ENCODE measurements at regions not wholly inside any gene's neighbourhood (a gene's known extent, or its start where the extent isn't known, plus 50 kb on each side); places are given as distances from the start of the nearest gene placed in this dataset.

GRCh38 chr2:56806924-56807323, 623.1 kb downstream of the CCDC85A start:
- TF ChIP-seq CTCF (IDR thresholded peaks at IDR 0.05; ENCODE audit: borderline replicate concordance, extremely low read depth, insufficient read depth): no peak
- no peak for FAIRE-seq
- DNase-seq: no peak
- Histone ChIP-seq H3K4me3 (ENCODE audit: low read length in 3 of 3) (no peak overlapping the region), H3K27ac (ENCODE audit: low read depth in 2 of 2, low read length in 2 of 2) (no peak overlapping the region), H3K27me3 (ENCODE audit: control insufficient read depth, insufficient read depth, low read length) (no peaks in the 10 kb centered on the region), H3K9ac (ENCODE audit: low read length in 3 of 3) (no peak overlapping the region), H3K36me3 (ENCODE audit: control insufficient read depth in 2 of 3, insufficient read depth in 3 of 3, low read length in 3 of 3) (no peaks in the 10 kb centered on the region), H3K9me3 (ENCODE audit: control insufficient read depth in 2 of 3, insufficient read depth in 1 of 3, low read length in 3 of 3) (no peaks in the 10 kb centered on the region), H3K4me1 (ENCODE audit: control insufficient read depth in 2 of 3, insufficient read depth in 2 of 3, low read depth in 1 of 3, low read length in 3 of 3) (no peaks in the 10 kb centered on the region)
- intact Hi-C loops (cut with DNase I): no loop called here

- DNase-seq (no peak), FAIRE-seq (no peak)
- Histone ChIP-seq H3K36me3 (ENCODE audit: control insufficient read depth in 2 of 3, insufficient read depth in 3 of 3, low read length in 3 of 3) (no peaks in the 10 kb centered on the region), H3K9ac (ENCODE audit: low read length in 3 of 3) (no peak overlapping the region), H3K4me3 (ENCODE audit: low read length in 3 of 3) (no peak overlapping the region), H3K9me3 (ENCODE audit: control insufficient read depth in 2 of 3, insufficient read depth in 1 of 3, low read length in 3 of 3) (no peaks in the 10 kb centered on the region), H3K27me3 (ENCODE audit: control insufficient read depth, insufficient read depth, low read length) (no peaks in the 10 kb centered on the region), H3K4me1 (ENCODE audit: control insufficient read depth in 2 of 3, insufficient read depth in 2 of 3, low read depth in 1 of 3, low read length in 3 of 3) (no peaks in the 10 kb centered on the region), H3K27ac (ENCODE audit: low read depth in 2 of 2, low read length in 2 of 2) (no peak overlapping the region)
- TF ChIP-seq CTCF (IDR thresholded peaks at IDR 0.05; ENCODE audit: borderline replicate concordance, extremely low read depth, insufficient read depth): no peak
- intact Hi-C loops (cut with DNase I): no loop called here
These were observed 624.1 kb downstream of the CCDC85A start for GRCh38 chr2:56807861-56808260.

DNA sequence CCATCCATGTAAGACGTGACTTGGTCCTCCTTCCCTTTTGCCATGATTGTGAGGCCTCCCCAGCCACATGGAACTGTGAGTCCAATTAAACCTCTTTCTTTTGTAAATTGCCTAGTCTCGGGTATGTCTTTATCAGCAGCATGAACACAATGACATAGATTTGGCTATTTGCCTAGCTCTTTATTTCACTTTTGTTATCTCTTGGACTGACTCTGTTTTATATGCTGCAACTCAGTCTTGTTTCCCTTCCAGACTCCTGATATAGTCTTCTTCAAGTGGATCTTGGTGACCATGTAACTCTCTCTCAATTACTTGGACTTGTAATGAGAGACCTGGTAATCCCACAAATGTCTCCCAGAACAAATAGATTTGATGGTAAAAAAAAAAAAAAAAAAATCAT, 627.6 kb downstream of the CCDC85A start:
- FAIRE-seq: no peak
- intact Hi-C loops (cut with DNase I): no loop called here
- no peaks in the 10 kb centered on the region for H3K4me1 ChIP-seq (ENCODE audit: control insufficient read depth in 2 of 3, insufficient read depth in 2 of 3, low read depth in 1 of 3, low read length in 3 of 3)
- H3K27me3 ChIP-seq (ENCODE audit: control insufficient read depth, insufficient read depth, low read length): no peaks in the 10 kb centered on the region
- H3K36me3 ChIP-seq (ENCODE audit: control insufficient read depth in 2 of 3, insufficient read depth in 3 of 3, low read length in 3 of 3): no peaks in the 10 kb centered on the region
- no peak for TF ChIP-seq CTCF (IDR thresholded peaks at IDR 0.05; ENCODE audit: borderline replicate concordance, extremely low read depth, insufficient read depth)
- no peaks in the 10 kb centered on the region for H3K9me3 ChIP-seq (ENCODE audit: control insufficient read depth in 2 of 3, insufficient read depth in 1 of 3, low read length in 3 of 3)
- H3K27ac ChIP-seq (ENCODE audit: low read depth in 2 of 2, low read length in 2 of 2): no peak overlapping the region
- no peak overlapping the region for H3K9ac ChIP-seq (ENCODE audit: low read length in 3 of 3)
- DNase-seq: no peak
- H3K4me3 ChIP-seq (ENCODE audit: low read length in 3 of 3): no peak overlapping the region

DNA sequence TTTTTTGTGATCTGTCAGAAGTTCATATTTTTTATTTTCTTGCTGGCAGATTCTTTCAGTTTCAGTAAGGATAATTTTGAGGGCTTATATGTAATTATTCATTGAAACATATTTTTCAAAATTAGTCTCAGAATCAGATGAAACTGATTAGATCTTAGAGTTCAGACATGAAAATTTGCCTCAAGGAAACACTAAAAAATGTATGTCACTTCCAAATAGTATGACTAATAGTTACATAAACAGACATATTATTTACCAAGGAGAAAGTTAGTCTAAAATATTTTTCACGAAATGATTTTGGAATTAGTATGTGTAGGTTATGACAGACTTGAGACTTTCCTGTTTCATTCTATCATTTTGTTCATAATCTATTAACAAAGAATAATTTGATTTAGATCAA, 628.6 kb downstream of the CCDC85A start:
- FAIRE-seq: no peak
- no peaks in the 10 kb centered on the region for H3K27me3 ChIP-seq (ENCODE audit: control insufficient read depth, insufficient read depth, low read length)
- DNase-seq: no peak
- no peak overlapping the region for H3K27ac ChIP-seq (ENCODE audit: low read depth in 2 of 2, low read length in 2 of 2)
- H3K9ac ChIP-seq (ENCODE audit: low read length in 3 of 3): no peak overlapping the region
- no peaks in the 10 kb centered on the region for H3K9me3 ChIP-seq (ENCODE audit: control insufficient read depth in 2 of 3, insufficient read depth in 1 of 3, low read length in 3 of 3)
- no peaks in the 10 kb centered on the region for H3K36me3 ChIP-seq (ENCODE audit: control insufficient read depth in 2 of 3, insufficient read depth in 3 of 3, low read length in 3 of 3)
- intact Hi-C loops (cut with DNase I): no loop called here
- no peaks in the 10 kb centered on the region for H3K4me1 ChIP-seq (ENCODE audit: control insufficient read depth in 2 of 3, insufficient read depth in 2 of 3, low read depth in 1 of 3, low read length in 3 of 3)
- no peak overlapping the region for H3K4me3 ChIP-seq (ENCODE audit: low read length in 3 of 3)
- no peak for TF ChIP-seq CTCF (IDR thresholded peaks at IDR 0.05; ENCODE audit: borderline replicate concordance, extremely low read depth, insufficient read depth)

Measured in kidney (tissue), 13 donors.